ENCODE measurements at regions not wholly inside any gene's neighbourhood (a gene's known extent, or its start where the extent isn't known, plus 50 kb on each side); places are given as distances from the start of the nearest gene placed in this dataset.

DNA sequence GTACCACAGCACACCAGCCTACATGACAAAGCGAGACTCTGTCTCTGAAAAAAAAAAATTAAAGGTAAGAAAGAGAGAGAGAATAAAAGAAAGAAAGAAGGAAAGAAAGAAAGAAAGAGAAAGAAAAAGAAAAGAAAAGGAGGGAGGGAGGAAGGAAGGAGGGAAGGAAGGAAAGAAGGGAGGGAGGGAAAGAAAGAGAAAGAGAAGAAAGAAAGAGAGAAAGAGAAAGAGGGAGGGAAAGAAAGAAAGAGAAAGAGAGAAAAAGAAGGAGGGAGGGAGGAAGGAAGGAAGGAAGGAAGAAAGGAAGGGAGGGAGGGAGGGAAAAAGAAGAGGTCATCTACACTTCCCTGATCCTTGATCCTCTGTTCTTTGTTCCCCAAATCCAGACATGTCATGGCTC lies 104.8 kb upstream of the GJB5 start:
- Mint-ChIP-seq H3K27me3 (peaks cover 13% of the 10 kb centered on the region), H3K9me3 (no peaks in the 10 kb centered on the region), H3K4me1 (no peaks in the 10 kb centered on the region), H3K36me3 (no peaks in the 10 kb centered on the region), H3K4me3 (no peak overlapping the region), H3K27ac (no peak overlapping the region)
- DNase-seq (ENCODE audit: low spot score in 2 of 2) (no peak), ATAC-seq (ENCODE audit: low read depth) (no peak)

DNA sequence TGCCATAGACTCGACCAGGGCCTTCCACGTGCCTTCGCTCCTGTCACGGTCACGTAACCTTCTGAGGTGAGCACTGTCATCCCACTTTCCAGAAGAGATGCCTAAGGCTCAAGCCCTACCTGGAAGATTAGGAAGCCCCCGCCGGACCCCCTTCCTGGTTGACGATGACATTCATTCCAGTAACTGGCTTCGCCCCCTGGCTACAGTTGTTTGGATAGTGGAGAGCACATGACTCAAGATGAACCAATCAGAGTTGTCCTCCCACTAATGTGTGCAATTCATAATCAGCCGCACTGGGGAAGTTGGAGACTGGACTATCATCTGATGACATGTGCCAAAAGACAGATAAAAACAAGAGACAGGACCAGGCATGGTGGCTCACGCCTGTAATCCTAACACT lies 104.0 kb upstream of the GJB5 start:
- Mint-ChIP-seq H3K27me3 (peaks cover 16% of the 10 kb centered on the region), H3K27ac (no peak overlapping the region), H3K4me3 (no peak overlapping the region), H3K36me3 (no peaks in the 10 kb centered on the region), H3K9me3 (no peaks in the 10 kb centered on the region), H3K4me1 (peaks cover 3% of the 10 kb centered on the region)
- no peak for DNase-seq (ENCODE audit: low spot score in 2 of 2)
- ATAC-seq (ENCODE audit: low read depth), result no peak

DNA sequence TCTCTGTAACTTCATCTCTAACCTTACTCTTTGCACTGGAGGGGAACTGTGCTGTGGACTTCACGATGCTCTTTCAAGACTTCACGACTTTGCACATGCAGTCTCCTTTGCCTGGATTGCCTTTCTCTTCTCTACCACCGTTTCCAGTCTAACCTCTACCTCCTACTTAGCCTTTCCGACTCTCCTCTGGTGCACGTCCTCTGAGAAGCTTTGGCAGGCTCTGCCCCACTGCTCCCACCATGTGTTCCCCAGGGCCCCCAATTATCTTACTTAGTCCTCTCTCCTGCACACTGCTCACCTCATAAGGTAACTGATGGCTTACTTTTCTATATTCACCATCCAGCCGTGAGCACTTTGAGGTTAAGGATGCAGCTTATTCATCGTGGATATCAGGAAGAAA lies 101.7 kb upstream of the GJB5 start:
- H3K27ac Mint-ChIP-seq, result no peak overlapping the region
- ATAC-seq (ENCODE audit: low read depth) (no peak), DNase-seq (ENCODE audit: low spot score in 2 of 2) (no peak)
- no peak overlapping the region for H3K4me3 Mint-ChIP-seq
- peaks cover 3% of the 10 kb centered on the region for H3K4me1 Mint-ChIP-seq
- no peaks in the 10 kb centered on the region for H3K9me3 Mint-ChIP-seq
- H3K36me3 Mint-ChIP-seq, result no peaks in the 10 kb centered on the region
- peaks cover 15% of the 10 kb centered on the region for H3K27me3 Mint-ChIP-seq

DNA sequence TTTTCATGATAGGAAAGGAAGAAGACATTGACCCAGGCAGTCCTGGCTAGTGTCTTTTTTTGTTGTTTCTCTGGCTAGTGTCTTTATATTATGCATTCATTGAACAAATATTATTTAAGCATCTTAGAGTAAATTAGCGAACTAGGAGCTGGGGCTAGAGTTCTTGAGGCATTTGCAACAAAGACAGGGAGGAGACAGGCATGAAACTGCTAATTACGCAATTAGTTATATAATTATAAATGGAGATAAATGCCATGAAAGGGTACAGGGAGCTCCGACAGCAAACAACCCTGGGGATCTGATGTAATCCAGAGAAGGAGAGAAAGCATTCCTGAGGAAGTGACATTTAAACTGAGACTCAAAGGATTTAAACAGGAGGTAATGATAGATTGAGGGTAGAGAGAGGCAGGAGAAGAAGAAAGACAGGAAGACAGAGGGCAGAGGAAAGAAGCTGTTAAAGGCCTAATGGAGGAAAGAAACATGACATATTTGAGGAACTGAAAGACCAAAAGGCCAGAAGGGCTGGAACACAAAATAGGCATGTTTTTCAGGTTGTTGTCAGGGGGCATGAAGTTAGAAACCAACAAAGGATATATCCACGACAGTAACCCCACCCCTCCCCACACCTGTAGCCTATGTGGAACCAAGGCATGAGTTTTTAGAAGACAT lies 99.5 kb upstream of the GJB5 start:
- Mint-ChIP-seq H3K36me3 (no peaks in the 10 kb centered on the region), H3K4me3 (no peak overlapping the region), H3K4me1 (peaks cover 3% of the 10 kb centered on the region), H3K9me3 (no peaks in the 10 kb centered on the region), H3K27me3 (peaks cover 11% of the 10 kb centered on the region), H3K27ac (no peak overlapping the region)
- DNase-seq (ENCODE audit: low spot score in 2 of 2) (no peak), ATAC-seq (ENCODE audit: low read depth) (no peak)

DNA sequence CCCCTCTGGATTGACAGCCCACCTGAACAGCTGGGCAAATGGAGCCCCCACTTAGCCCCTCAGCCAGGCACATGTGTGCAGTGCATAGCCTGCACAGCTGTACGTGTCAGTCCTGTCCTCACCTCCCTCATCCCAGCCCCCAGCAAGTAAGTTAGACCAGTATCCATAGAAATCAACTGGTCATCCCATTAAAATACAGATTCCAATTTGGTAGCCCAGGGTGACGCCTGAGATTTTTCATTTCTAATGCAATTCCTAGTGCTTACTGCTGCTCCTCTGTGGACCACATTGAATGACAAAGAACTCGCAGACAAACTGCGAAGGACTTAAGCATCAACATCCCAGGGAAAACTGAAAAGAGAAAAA lies 99.0 kb upstream of the GJB5 start:
- Mint-ChIP-seq H3K27me3 (peaks cover 11% of the 10 kb centered on the region), H3K4me3 (no peak overlapping the region), H3K27ac (no peak overlapping the region), H3K9me3 (no peaks in the 10 kb centered on the region), H3K4me1 (peaks cover 3% of the 10 kb centered on the region), H3K36me3 (no peaks in the 10 kb centered on the region)
- ATAC-seq (ENCODE audit: low read depth) (no peak), DNase-seq (ENCODE audit: low spot score in 2 of 2) (no peak)

DNA sequence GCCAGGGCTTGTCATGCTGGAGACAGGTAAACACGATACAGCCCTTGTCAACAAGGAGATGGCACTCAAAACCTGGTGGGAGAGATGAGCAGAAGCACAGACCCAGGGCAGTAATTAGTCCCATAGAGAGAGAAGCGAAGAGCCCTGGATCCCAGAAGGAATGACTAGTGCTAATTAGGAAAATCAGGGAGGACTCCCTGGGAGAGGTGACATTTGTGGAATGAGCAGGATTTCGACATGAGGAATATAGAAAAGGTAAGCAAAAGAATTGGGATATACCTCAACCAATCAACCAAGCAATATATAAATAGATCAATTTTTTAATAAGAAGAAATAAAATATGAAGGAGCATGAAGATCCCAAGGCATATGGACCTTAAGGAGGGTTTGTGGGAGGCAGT lies 98.5 kb upstream of the GJB5 start:
- H3K27ac Mint-ChIP-seq, result no peak overlapping the region
- no peaks in the 10 kb centered on the region for H3K9me3 Mint-ChIP-seq
- ATAC-seq (ENCODE audit: low read depth) (no peak), DNase-seq (ENCODE audit: low spot score in 2 of 2) (no peak)
- peaks cover 3% of the 10 kb centered on the region for H3K4me1 Mint-ChIP-seq
- no peak overlapping the region for H3K4me3 Mint-ChIP-seq
- no peaks in the 10 kb centered on the region for H3K36me3 Mint-ChIP-seq
- peaks cover 11% of the 10 kb centered on the region for H3K27me3 Mint-ChIP-seq

DNA sequence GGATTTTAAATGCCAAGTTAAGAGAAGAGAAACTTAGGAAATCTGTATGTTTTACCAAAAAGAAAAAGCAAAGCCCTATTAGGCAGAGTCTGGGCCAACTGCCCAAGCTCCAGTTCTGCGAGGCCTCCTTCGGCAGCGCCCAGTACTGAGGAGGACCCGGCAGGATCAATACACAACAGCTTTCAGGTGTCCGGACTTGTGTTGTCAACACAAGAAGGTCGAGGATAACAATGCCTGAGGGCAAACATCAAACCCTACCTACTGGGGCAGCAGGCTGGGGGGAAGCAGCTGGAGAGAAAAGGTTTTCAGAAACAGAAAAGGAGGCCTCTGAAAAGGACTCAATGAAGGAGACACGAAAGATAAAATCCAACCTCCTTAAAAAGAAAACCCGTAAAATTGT lies 98.1 kb upstream of the GJB5 start:
- no peak overlapping the region for H3K4me3 Mint-ChIP-seq
- ATAC-seq (ENCODE audit: low read depth) (no peak), DNase-seq (ENCODE audit: low spot score in 2 of 2) (no peak)
- no peak overlapping the region for H3K27ac Mint-ChIP-seq
- H3K36me3 Mint-ChIP-seq, result no peaks in the 10 kb centered on the region
- peaks cover 3% of the 10 kb centered on the region for H3K4me1 Mint-ChIP-seq
- peaks cover 11% of the 10 kb centered on the region for H3K27me3 Mint-ChIP-seq
- no peaks in the 10 kb centered on the region for H3K9me3 Mint-ChIP-seq

DNA sequence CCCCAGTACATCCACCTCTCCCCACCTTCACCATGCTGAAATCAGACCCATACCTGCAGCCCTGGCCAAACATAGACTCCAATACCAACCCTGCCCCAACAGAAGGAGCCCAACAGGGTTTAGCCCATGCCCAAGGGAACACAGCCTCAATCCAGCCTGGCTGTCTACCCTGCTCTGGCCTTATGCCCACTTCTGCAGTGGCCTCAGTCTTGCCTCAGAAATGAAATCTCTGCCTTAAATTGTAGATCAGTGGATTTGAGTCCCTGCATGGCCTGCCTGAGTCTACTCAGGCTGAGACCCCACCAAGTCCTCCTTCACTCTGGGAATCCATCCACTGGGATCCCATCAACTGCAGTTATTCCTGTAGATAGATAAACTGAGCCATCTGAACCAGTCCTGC lies 97.6 kb upstream of the GJB5 start:
- no peak for ATAC-seq (ENCODE audit: low read depth)
- Mint-ChIP-seq H3K4me1 (peaks cover 3% of the 10 kb centered on the region), H3K36me3 (no peaks in the 10 kb centered on the region), H3K9me3 (no peaks in the 10 kb centered on the region), H3K4me3 (no peak overlapping the region), H3K27ac (no peak overlapping the region), H3K27me3 (peaks cover 11% of the 10 kb centered on the region)
- DNase-seq (ENCODE audit: low spot score in 2 of 2), result no peak

DNA sequence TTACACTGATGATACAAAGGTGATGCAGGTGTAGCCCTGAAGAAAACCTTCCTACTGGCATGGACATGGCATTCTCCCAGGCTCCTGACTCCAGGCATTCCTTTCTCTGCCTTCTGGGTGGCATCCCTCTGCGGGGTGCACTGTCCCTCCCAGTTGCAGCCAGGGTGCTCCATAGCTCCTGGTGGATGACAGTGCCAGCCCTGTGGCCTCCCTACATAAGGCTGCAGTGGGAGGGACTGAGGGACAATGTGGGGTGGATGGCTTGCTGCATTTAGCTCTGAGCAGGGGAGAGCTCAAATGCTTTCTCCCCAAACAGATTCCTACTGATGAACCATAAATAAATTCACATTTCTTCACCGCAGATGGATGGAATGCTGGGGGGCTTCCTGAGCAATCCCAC lies 97.0 kb upstream of the GJB5 start:
- H3K9me3 Mint-ChIP-seq, result no peaks in the 10 kb centered on the region
- no peaks in the 10 kb centered on the region for H3K36me3 Mint-ChIP-seq
- H3K27ac Mint-ChIP-seq, result no peak overlapping the region
- ATAC-seq (ENCODE audit: low read depth), result no peak
- H3K4me1 Mint-ChIP-seq, result peaks cover 3% of the 10 kb centered on the region
- H3K4me3 Mint-ChIP-seq, result no peak overlapping the region
- peaks cover 10% of the 10 kb centered on the region for H3K27me3 Mint-ChIP-seq
- no peak for DNase-seq (ENCODE audit: low spot score in 2 of 2)

DNA sequence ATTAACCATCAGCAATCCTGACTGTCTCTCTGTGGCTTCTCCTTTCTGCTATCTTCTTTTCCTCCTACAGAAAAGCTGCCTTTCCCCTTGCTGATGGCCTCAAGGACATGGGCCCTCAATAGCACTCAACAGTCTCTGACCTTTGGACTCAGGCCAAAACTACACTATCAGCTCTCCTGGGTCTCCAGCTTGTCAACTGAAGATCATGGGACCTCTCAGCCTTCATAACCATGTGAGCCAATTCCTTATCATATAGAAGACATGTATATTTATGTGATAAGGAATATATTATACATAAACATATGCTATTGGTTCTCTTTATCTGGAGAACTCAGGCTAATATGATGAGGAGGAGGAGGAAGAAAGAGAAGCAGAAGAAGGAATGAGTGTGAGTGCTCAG lies 91.8 kb upstream of the GJB5 start:
- H3K4me1 Mint-ChIP-seq, result no peaks in the 10 kb centered on the region
- no peak for DNase-seq (ENCODE audit: low spot score in 2 of 2)
- H3K27me3 Mint-ChIP-seq, result peaks cover 3% of the 10 kb centered on the region
- H3K36me3 Mint-ChIP-seq, result no peaks in the 10 kb centered on the region
- no peak for ATAC-seq (ENCODE audit: low read depth)
- no peak overlapping the region for H3K4me3 Mint-ChIP-seq
- H3K27ac Mint-ChIP-seq, result no peak overlapping the region
- no peaks in the 10 kb centered on the region for H3K9me3 Mint-ChIP-seq

DNA sequence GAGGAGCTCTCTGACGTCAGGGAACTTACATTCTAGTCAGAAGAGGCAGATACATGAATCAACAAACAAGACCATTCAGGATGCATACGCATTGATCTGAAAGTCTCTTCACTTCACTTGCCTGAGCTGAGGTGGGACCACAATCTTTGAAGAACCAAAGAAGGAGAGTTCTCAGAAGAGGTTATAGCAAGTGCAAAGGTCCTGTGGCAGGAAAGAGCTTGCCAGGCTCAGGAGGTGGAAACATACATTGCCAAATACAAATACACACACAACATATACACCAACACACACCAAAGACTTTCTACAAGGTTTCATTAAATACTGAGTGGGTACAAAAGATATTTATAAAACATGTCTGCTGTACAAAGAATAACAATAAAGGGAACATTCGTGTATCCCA lies 86.8 kb upstream of the GJB5 start:
- peaks cover 9% of the 10 kb centered on the region for H3K9me3 Mint-ChIP-seq
- peaks cover 3% of the 10 kb centered on the region for H3K27me3 Mint-ChIP-seq
- ATAC-seq (ENCODE audit: low read depth), result no peak
- H3K27ac Mint-ChIP-seq, result no peak overlapping the region
- peaks cover 3% of the 10 kb centered on the region for H3K36me3 Mint-ChIP-seq
- H3K4me3 Mint-ChIP-seq, result no peak overlapping the region
- H3K4me1 Mint-ChIP-seq, result no peaks in the 10 kb centered on the region
- no peak for DNase-seq (ENCODE audit: low spot score in 2 of 2)

DNA sequence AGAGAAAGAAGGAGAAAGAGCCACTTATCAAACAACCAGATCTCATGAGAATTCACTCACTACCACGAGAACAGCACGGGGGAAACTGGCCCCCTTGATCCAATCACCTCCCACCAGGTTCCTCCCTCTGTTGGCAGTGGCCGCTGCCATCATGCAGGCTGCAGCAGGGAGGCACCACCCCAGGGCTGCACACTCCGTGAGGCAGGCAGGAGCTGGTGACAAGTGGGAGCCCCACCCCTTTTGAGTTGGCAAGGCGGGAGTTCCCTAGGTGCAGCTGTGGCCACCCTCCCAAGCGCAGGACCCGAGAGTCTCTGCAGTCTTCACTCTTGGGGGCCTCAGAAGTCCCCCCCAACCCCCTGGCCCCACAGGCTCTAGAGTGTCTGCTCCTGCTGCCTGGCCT lies 83.9 kb upstream of the GJB5 start:
- DNase-seq (ENCODE audit: low spot score in 2 of 2) (no peak), ATAC-seq (ENCODE audit: low read depth) (no peak)
- Mint-ChIP-seq H3K27ac (no peak overlapping the region), H3K36me3 (peaks cover 3% of the 10 kb centered on the region), H3K4me3 (no peak overlapping the region), H3K4me1 (no peaks in the 10 kb centered on the region), H3K9me3 (peaks cover 14% of the 10 kb centered on the region), H3K27me3 (peaks cover 3% of the 10 kb centered on the region)

DNA sequence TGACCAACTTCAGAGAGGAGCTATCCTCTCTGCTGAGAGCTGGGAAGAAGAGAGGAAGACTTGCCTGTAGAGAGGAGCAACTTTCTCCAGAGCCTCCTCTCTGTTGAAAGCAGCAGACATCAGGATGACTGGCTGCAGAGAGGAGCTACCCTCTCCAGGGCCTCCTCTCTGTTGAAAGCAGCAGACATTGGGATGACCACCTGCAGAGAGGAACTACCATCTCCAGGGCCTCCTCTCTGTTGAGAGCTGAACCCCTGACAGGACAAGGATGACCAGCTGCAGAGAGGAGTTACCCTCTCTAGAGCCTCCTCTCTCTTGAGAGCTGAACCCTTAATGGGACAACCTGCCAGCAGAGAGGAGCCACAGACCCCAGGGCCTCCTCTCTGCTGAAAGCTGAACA lies 83.0 kb upstream of the GJB5 start:
- H3K36me3 Mint-ChIP-seq, result peaks cover 3% of the 10 kb centered on the region
- ATAC-seq (ENCODE audit: low read depth) (no peak), DNase-seq (ENCODE audit: low spot score in 2 of 2) (no peak)
- H3K4me1 Mint-ChIP-seq, result no peaks in the 10 kb centered on the region
- peaks cover 3% of the 10 kb centered on the region for H3K27me3 Mint-ChIP-seq
- H3K27ac Mint-ChIP-seq, result no peak overlapping the region
- no peak overlapping the region for H3K4me3 Mint-ChIP-seq
- peaks cover 14% of the 10 kb centered on the region for H3K9me3 Mint-ChIP-seq

DNA sequence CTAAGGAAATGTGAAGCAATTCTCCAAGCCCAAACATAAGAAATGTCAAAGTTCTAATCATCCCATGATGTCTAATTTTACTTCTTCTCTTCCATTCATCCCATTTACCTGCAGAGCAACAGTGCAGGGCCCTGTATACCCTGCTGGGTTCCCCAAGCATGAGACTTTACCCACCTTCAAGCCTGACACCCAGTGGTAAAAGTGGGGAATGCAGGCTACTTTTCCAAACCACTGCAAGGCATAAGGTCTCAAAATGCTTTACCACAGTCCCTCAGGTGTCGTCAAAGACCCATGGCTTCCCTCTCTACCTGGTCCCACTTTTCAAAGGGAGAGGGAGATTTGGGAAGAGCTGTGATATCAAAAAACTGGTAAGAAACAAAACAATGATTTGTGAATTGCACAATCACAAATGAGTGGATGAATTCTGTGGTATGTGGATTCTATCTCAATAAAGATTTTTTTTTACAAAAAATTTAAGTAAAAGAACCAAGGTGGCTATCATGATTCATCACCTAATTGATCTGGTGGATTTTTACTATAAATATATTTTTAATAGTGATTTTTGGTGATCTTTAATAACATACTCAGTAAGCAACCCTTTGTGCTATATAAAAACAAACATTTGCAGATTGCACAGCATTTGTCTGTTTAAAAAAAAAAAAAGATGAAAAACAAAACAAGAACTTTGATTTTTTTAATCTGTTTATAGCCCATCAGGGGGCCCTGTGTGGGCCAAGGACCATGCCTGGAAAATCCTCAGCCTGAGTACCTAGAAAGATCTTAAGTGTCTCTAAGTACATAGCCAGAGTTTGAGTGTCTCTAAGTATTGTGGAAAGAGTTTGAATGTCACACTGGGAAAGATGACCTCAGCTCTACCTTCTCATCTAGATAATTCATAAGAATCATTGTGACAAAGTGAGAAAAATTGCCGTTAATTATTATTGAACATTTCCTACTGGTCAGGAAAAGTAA lies 73.1 kb upstream of the GJB5 start:
- Mint-ChIP-seq H3K9me3 (peaks cover 4% of the 10 kb centered on the region), H3K4me3 (no peak overlapping the region), H3K4me1 (no peaks in the 10 kb centered on the region), H3K27me3 (peaks cover 17% of the 10 kb centered on the region), H3K36me3 (no peaks in the 10 kb centered on the region), H3K27ac (no peak overlapping the region)
- DNase-seq (ENCODE audit: low spot score in 2 of 2) (peak; percentile 11 to 27), ATAC-seq (ENCODE audit: low read depth) (peak; percentile 27)
